NCI-H2081 (cell line): ENCODE measurements at regions not wholly inside any gene's neighbourhood (a gene's known extent, or its start where the extent isn't known, plus 50 kb on each side); places are given as distances from the start of the nearest gene placed in this dataset.
A peak's percentile ranks its signal among the peaks of the same experiment; 100 is the strongest.

Source experiments
- DNase-seq, 2 experiments: peaks; one replicate each; lab custom pipeline; 2025; lab: John Stamatoyannopoulos, UW

- no peak for DNase-seq
Measured at GRCh38 chr15:81483496-81483895, 109.5 kb upstream of the TMC3 start.

- DNase-seq: no peak
Measured at GRCh38 chr15:81481346-81481745, 107.3 kb upstream of the TMC3 start.

- DNase-seq: peak; percentile 60 to 67
Measured at GRCh38 chr15:81480645-81481053, 106.6 kb upstream of the TMC3 start.

- no peak for DNase-seq
Measured at GRCh38 chr15:81478354-81478753, 104.3 kb upstream of the TMC3 start.

- no peak for DNase-seq
Measured at GRCh38 chr15:81475926-81476325, 101.9 kb upstream of the TMC3 start.

- no peak for DNase-seq
Measured at GRCh38 chr15:81475471-81475870, 101.5 kb upstream of the TMC3 start.

- DNase-seq: no peak
Measured at GRCh38 chr15:81473946-81474345, 99.9 kb upstream of the TMC3 start.

- no peak for DNase-seq
Measured at GRCh38 chr15:81473177-81473576, 99.2 kb upstream of the TMC3 start.

GRCh38 chr15:81471151-81471550 is 97.1 kb upstream of the TMC3 start:
- no peak for DNase-seq

- DNase-seq: no peak
Measured at GRCh38 chr15:81469154-81469553, 95.1 kb upstream of the TMC3 start.

GRCh38 chr15:81466741-81467140 is 92.7 kb upstream of the TMC3 start:
- DNase-seq: no peak

- DNase-seq: no peak
Measured at GRCh38 chr15:81454024-81454423, 80.0 kb upstream of the TMC3 start.

GRCh38 chr15:81450721-81451120 is 76.7 kb upstream of the TMC3 start:
- DNase-seq: no peak

- DNase-seq: peak in 1 of 2 experiments; percentile 52
Measured at GRCh38 chr15:81449836-81450474, 75.9 kb upstream of the TMC3 start.

- no peak for DNase-seq
Measured at GRCh38 chr15:81443040-81443820, 69.2 kb upstream of the TMC3 start.

- no peak for DNase-seq
Measured at GRCh38 chr15:81442454-81442853, 68.4 kb upstream of the TMC3 start.

GRCh38 chr15:81434851-81435250 is 60.8 kb upstream of the TMC3 start:
- DNase-seq: no peak

GRCh38 chr15:81433462-81433861 is 59.4 kb upstream of the TMC3 start:
- no peak for DNase-seq

- DNase-seq: no peak
Measured at GRCh38 chr15:81432179-81432578, 58.2 kb upstream of the TMC3 start.

GRCh38 chr15:81427176-81427575 is 53.2 kb upstream of the TMC3 start:
- DNase-seq: no peak

- DNase-seq: peak; percentile 38 to 77
Measured at GRCh38 chr15:81425905-81426304, 51.9 kb upstream of the TMC3 start.
